ENCODE measurements at regions not wholly inside any gene's neighbourhood (a gene's known extent, or its start where the extent isn't known, plus 50 kb on each side); places are given as distances from the start of the nearest gene placed in this dataset.

GRCh38 chr17:33803199-33803685 is 451.8 kb upstream of the CCL2 start:
- TF ChIP-seq GATA2 (IDR thresholded peaks at IDR 0.05; ENCODE audit: low read depth, low read length), result no peak
- no peak for TF ChIP-seq GATA3 (IDR thresholded peaks at IDR 0.05; ENCODE audit: low read depth, low read length)
